ENCODE measurements at regions not wholly inside any gene's neighbourhood (a gene's known extent, or its start where the extent isn't known, plus 50 kb on each side); places are given as distances from the start of the nearest gene placed in this dataset.

- TF ChIP-seq CTCF (IDR thresholded peaks at IDR 0.05; ENCODE audit: insufficient read depth, low read depth, low read length) (no peak), EZH2 (IDR thresholded peaks at IDR 0.05; ENCODE audit: insufficient read depth, low read length) (no peak)
Observed at GRCh38 chr18:10351219-10351818, 103.1 kb upstream of the APCDD1 start.

Measured in astrocyte (in vitro differentiated cells and primary cell).